Testis (tissue), 2 donors: ENCODE measurements at regions not wholly inside any gene's neighbourhood (a gene's known extent, or its start where the extent isn't known, plus 50 kb on each side); places are given as distances from the start of the nearest gene placed in this dataset.

Experiments
- DNase-seq: peaks from one replicate; pipeline ENCODE4 v3.0.0-alpha.2; 2019
- H3K27ac ChIP-seq, 2 donors: fragments of 200-600 bp; sonication (generic); one replicate each; pipeline ENCODE4 v1.5.1; 2019
- H3K27me3 ChIP-seq: fragments of 200-600 bp; sonication (generic); one replicate; pipeline ENCODE4 v1.5.1; 2019
- H3K36me3 ChIP-seq: fragments of 200-600 bp; sonication (generic); one replicate; pipeline ENCODE4 v1.5.1; 2017; ENCODE audit warnings: low read depth; ENCODE audit errors: missing control alignments
- H3K4me1 ChIP-seq: fragments of 200-600 bp; sonication (generic); one replicate; pipeline ENCODE4 v1.5.1; 2019
- H3K4me3 ChIP-seq, 2 donors: fragments of 200-600 bp; sonication (generic); one replicate each; pipeline ENCODE4 v1.5.1; 2017 to 2019
- H3K9me3 ChIP-seq: fragments of 200-600 bp; sonication (generic); one replicate; pipeline ENCODE4 v1.5.1; 2017
- CTCF ChIP-seq, 3 experiments: fragments of 450-650 bp in 2 of 3; fragments of 200-600 bp in 1 of 3; sonication (generic) in 1 of 3; IDR thresholded peaks; one replicate each; pipeline ENCODE4 v1.5.1; 2016 to 2019; ENCODE audit warnings: antibody characterized with exemption in 3 of 3, mild to moderate bottlenecking in 2 of 3, moderate library complexity in 1 of 3
- POLR2A ChIP-seq: fragments of 450-650 bp; IDR thresholded peaks from one replicate; pipeline ENCODE4 v1.6.1; 2017; ENCODE audit warnings: antibody characterized with exemption, mild to moderate bottlenecking, moderate library complexity
- WGBS, 2 donors: methylation state at CpG; one replicate each; pipeline ENCODE4 v1.1.5; 2018; 5-methylcytosine and 5-hydroxymethylcytosine counted together
- intact Hi-C: fragments of 100-400 bp; cut with DNase I; formaldehyde crosslinking; loops from one replicate; pipeline ENCODE4 v1.15.1; 2023; ENCODE audit warnings: low total_unique reads

GRCh38 chrX:45731448-45731847, 530.8 kb upstream of the DIPK2B start:
- TF ChIP-seq POLR2A (no peak), CTCF (IDR thresholded peaks at IDR 0.05) (no peak)
- Histone ChIP-seq H3K9me3 (no peaks in the 10 kb centered on the region), H3K27ac (no peak overlapping the region), H3K4me1 (no peaks in the 10 kb centered on the region), H3K27me3 (no peaks in the 10 kb centered on the region), H3K4me3 (no peak overlapping the region), H3K36me3 (no peaks in the 10 kb centered on the region)
- intact Hi-C loops: no loop called here
- WGBS, 2 donors: 81 to 82% methylated on average over 9 to 10 of the region's 10 CpGs
- no peak for DNase-seq

GRCh38 chrX:45727761-45728160, 527.1 kb upstream of the DIPK2B start:
- WGBS, 2 donors: 55 to 64% methylated on average over 1 of the region's 1 CpG

GRCh38 chrX:45722471-45722870, 521.8 kb upstream of the DIPK2B start:
- Histone ChIP-seq H3K36me3 (no peaks in the 10 kb centered on the region), H3K27me3 (no peaks in the 10 kb centered on the region), H3K9me3 (no peaks in the 10 kb centered on the region), H3K4me3 (no peak overlapping the region), H3K4me1 (no peaks in the 10 kb centered on the region), H3K27ac (no peak overlapping the region)
- WGBS, 2 donors: 73 to 77% methylated on average over 3 of the region's 3 CpGs
- intact Hi-C loops: no loop called here
- no peak for DNase-seq
- TF ChIP-seq POLR2A (no peak), CTCF (IDR thresholded peaks at IDR 0.05) (no peak)

More at GRCh38 chrX:45727761-45728160, 527.1 kb upstream of the DIPK2B start:
- Histone ChIP-seq H3K36me3 (no peaks in the 10 kb centered on the region), H3K27me3 (no peaks in the 10 kb centered on the region), H3K27ac (no peak overlapping the region), H3K4me1 (no peaks in the 10 kb centered on the region), H3K4me3 (no peak overlapping the region), H3K9me3 (no peaks in the 10 kb centered on the region)
- DNase-seq: no peak
- intact Hi-C loops: no loop called here
- TF ChIP-seq POLR2A (no peak), CTCF (IDR thresholded peaks at IDR 0.05) (no peak)

GRCh38 chrX:45719751-45720501, 519.2 kb upstream of the DIPK2B start:
- Histone ChIP-seq H3K9me3 (no peaks in the 10 kb centered on the region), H3K27ac (no peak overlapping the region), H3K4me3 (no peak overlapping the region), H3K36me3 (no peaks in the 10 kb centered on the region), H3K27me3 (no peaks in the 10 kb centered on the region), H3K4me1 (no peaks in the 10 kb centered on the region)
- no peak for TF ChIP-seq CTCF (IDR thresholded peaks at IDR 0.05)
- no peak for TF ChIP-seq POLR2A
- WGBS, 2 donors: 93 to 96% methylated on average over 4 of the region's 4 CpGs
- no peak for DNase-seq
- intact Hi-C loops: no loop called here

GRCh38 chrX:45718676-45719075, 518.0 kb upstream of the DIPK2B start:
- intact Hi-C loops: no loop called here
- H3K4me3 ChIP-seq: no peak overlapping the region
- TF ChIP-seq CTCF (IDR thresholded peaks at IDR 0.05) (no peak), POLR2A (no peak)
- no peak overlapping the region for H3K27ac ChIP-seq
- 83 to 100% methylated on average over 1 of the region's 1 CpG for WGBS, 2 donors
- H3K27me3 ChIP-seq: no peaks in the 10 kb centered on the region
- DNase-seq: no peak
- no peaks in the 10 kb centered on the region for H3K9me3 ChIP-seq
- no peaks in the 10 kb centered on the region for H3K4me1 ChIP-seq
- no peaks in the 10 kb centered on the region for H3K36me3 ChIP-seq
